ENCODE measurements at regions not wholly inside any gene's neighbourhood (a gene's known extent, or its start where the extent isn't known, plus 50 kb on each side); places are given as distances from the start of the nearest gene placed in this dataset.
"Not testable (repeated sequence)": the region's sequence is repeated elsewhere in the genome, so short reads cannot be mapped to it uniquely, and the experiment has no call there.

GRCh38 chr7:65749518-65749917 is 123.4 kb upstream of the VKORC1L1 start:
- DNase-seq = no peak

DNA sequence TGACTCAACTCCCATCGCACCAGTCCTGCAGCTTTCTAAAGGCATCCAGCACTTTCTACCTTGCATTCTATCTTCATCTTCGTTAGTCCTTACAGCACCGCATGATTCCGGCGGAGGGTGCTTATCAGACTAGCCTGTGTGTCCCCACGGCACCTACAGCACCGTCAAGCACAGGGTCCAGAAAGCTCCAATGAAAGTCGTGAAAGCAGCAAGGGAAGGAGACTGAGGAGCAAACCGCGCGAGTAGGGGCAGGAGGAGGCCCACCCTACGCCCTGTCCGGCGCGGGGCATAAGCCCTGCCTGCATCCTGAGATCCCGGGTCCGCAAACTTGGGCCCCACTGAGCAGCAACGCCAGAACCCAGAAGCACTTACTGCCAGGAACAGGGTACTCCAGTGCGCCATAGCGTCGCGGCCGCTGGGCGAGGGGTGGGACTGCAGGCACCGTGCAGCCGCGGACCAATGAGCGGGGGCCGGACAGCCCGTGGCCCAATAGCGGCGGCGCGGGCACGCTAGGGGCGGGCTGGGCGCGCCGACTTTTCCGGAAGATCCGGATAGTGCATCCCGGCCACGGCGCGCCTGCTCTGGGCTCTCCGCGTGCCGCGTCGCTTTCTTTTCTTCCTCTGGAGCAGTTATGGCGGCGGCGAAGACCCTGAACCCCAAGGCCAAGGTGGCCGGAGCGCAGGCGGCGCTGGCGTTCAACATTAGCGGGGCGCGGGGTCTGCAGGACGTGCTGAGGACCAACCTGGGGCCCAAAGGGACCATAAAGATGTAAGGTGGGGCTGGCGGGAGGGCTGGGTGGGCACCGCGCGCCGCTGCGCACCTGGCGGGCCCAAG is 122.1 kb upstream of the VKORC1L1 start:
- peak; percentile 91 for DNase-seq

GRCh38 chr7:65754070-65754469 is 118.8 kb upstream of the VKORC1L1 start:
- not testable (repeated sequence) for DNase-seq

DNA sequence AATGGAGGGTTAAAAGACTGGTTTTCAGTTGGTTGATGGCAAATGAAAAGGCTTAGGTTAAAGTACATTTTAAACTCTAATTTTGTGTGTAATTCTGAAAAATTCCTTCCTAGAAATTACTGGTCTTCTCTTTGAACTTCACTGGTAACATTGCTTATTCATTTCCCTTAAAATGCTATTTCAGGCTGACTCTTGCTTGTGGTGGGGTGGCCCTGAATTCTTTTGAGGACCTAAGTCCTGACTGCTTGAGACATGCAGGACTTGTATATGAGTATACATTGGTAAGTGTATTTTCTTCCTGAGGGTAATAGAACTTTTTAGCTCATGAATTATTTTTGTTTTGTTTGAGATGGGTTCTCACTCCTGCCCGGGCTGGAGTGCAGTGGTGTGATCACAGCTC is 113.9 kb upstream of the VKORC1L1 start:
- DNase-seq = not testable (repeated sequence)

DNA sequence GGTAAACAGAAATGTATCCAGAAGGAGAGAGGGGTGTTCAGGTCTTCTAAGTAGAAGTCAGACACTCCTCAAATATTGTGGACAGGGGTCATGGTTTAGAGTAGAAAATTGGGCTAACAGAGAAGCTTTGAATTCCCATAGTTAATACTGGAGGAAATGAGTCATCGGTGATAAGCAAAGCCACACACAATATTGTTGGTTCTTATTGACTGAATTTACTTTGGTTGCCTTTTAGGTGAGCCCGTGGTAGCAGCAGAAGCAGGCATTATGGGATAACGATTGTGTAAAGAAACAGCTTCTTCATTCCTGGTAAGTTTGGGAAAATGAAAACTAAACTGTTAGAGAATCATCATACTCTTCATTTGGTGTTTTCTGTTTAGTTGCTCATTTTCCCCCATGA is 110.2 kb upstream of the VKORC1L1 start:
- DNase-seq = not testable (repeated sequence)

GRCh38 chr7:65763114-65763513 is 109.8 kb upstream of the VKORC1L1 start:
- not testable (repeated sequence) for DNase-seq

GRCh38 chr7:65770473-65771225 is 102.2 kb upstream of the VKORC1L1 start:
- DNase-seq = peak; percentile 96

- not testable (repeated sequence) for DNase-seq
These were observed 101.7 kb upstream of the VKORC1L1 start for GRCh38 chr7:65771226-65771569.

DNA sequence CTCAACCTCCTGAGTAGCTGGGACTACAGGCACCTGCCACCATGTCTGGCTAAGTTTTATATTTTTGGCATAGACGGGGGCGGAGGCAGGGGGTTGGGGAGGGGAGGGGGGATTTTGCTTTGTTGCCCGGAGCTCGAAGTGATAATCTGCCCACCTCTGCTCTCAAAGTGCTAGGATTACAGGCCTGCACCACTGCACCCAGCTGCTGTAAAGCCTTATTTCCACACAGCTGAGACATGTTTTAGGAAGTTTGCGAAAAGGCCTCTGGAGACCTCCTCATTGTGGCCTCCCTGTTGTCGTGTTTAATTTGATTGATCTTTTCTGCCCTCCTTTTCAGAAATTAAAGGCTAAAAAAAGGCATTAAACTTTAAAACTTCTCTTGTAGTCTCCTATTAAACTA is 96.2 kb upstream of the VKORC1L1 start:
- not testable (repeated sequence) for DNase-seq

DNA sequence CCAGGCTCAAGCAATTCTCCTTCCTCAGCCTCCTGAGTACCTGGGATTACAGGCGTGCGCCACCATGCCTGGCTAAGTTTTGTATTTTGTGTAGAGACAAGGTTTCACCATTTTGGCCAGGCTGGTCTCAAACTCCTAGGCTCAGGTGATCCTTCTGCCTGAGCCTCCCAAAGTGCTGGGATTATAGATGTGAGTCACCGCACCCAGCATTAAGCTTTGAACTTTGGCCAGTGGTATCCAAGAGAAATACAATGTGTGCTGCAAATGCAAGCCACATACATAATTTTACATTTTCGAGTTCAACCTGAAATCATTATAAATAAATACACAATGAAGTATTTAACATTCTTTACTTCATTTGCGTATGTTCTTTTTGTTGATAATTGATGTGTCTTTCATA is 82.9 kb upstream of the VKORC1L1 start:
- DNase-seq = not testable (repeated sequence)

DNA sequence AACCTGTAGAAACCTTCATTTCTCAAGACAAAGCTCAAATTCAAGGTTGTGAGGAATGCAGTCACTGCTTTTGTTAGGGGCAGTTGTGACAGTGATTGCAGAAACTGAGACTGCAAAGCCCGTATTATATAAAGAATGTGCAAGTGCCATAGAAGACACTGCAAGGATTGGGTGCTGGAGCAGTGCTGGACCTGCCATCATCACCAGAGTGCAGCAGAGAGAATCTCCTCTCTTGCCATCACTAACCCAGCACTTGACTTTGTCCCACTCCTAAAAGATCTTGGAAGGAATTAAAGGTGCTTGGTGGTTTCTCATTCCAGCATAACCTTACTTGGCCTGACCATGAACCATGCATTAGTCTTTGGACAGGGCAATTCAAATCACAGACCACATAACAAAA is 81.1 kb upstream of the VKORC1L1 start:
- not testable (repeated sequence) for DNase-seq

DNA sequence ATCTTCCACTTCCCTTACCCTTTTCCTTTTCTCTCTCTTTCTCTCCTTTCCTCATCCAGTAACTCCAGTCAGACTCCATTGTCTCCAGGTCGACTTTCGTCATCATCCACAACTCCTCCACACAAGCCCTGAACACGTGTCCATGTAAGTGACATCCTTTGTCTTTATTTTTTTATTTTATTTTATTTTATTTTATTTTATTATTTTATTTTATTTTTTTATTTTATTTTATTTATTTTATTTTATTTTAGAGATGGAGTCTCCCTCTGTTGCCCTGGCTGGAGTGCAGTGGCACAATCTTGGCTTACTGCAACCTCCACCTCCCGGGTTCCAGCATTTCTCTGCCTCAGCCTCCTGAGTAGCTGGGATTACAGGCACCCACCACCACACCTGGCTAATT is 80.1 kb upstream of the VKORC1L1 start:
- not testable (repeated sequence) for DNase-seq

DNA sequence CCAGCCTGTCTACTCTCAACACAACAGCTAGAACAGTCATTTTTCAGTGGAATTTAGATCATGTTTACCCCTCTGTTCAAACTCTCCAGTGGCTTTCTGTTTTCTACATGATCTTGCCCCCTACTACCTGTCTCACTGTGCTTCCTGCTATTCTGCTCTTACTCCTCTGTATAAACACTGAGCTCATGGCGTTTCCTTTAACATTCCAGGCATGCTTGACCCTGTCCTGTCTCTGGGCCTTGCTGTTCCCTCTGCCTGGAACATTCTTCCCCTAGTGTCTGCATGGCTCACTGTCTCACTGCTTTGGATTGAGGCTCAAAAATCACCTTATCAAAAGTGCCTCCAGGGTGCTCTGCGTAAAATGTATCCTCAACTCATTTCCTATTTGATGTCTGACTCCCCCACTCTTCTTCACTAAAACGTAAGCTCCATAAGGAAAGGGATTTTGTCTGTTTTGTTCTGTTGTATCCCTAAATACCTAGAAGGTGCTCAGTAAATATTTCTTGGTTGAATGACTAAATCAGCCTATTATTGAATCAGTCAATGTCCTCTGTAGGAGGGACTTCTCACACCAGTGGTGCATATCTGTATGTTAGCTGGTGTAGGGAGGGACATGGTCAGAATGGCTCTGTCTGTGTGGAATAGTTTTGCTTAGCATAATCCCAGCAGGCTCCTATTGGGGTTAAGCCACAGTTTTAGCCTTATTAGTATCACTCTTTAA is 78.0 kb upstream of the VKORC1L1 start:
- DNase-seq = not testable (repeated sequence)

- not testable (repeated sequence) for DNase-seq
These were observed 77.5 kb upstream of the VKORC1L1 start for GRCh38 chr7:65795392-65795716.

GRCh38 chr7:65796205-65796604 is 76.7 kb upstream of the VKORC1L1 start:
- DNase-seq = no peak

- not testable (repeated sequence) for DNase-seq
These were observed 75.8 kb upstream of the VKORC1L1 start for GRCh38 chr7:65797086-65797485.

DNA sequence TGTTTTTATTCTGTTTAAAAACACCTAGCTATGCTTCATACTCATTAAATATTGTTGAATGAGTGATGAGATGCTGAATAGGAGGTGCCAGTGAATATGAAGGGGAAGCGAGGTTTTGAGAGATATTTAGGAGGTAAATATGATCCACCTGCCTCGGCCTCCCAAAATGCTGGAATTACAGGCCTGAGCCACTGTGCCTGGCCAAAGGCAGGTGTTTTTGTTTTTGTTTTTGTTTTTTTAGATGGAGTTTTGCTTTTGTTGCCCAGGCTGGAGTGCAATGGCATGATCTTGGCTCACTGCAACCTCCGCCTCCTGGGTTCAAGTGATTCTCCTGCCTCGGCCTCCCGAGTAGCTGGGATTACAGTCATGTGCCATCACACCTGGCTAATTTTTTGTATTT is 75.3 kb upstream of the VKORC1L1 start:
- DNase-seq = not testable (repeated sequence)

DNA sequence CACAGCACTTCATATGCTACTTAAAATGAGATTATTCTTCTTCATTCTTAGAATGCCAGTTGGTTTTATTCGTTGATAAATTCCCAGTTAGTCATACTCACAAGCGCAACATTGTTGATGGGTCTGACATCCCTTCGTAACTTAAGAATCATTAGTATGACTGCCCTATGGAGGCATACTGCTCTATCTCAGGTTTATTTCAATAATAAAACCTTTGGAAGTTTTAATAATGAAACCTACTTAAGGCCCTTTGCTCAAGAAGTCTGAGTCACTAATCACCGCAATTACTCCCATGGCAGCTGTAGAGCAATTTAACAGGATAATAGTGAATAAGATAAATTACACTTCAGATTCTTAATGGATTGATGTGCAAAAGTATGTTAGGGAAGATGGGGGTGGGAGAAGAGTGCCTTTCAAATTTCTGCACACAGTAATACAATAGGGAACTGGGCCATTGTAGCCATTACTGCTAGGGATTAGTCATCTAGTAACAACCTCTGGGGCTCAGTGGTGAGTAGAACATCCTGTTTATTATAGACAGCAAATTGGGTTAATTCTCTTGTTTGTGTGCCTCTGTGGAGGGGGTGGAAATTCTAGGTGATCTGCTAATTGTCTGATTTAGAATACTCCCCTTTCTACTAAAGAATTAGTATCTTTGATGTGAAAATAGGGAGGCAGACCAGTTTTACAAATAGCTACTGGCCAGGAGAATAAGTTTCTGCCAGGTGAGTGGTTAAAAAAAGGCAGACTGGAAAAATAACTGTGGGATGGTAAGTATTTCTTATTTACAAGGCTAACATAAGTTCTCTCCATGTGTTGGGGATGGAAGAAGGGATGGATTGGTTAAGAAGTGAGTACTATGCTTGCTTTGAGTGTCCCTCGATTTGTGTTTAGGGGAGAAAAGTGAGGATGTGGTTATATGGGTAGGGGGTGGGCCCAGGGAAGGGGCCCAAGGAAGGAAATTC is 74.5 kb upstream of the VKORC1L1 start:
- no peak for DNase-seq

- DNase-seq = not testable (repeated sequence)
These were observed 72.7 kb upstream of the VKORC1L1 start for GRCh38 chr7:65800191-65800590.

- no peak for DNase-seq
These were observed 72.0 kb upstream of the VKORC1L1 start for GRCh38 chr7:65800890-65801341.

DNA sequence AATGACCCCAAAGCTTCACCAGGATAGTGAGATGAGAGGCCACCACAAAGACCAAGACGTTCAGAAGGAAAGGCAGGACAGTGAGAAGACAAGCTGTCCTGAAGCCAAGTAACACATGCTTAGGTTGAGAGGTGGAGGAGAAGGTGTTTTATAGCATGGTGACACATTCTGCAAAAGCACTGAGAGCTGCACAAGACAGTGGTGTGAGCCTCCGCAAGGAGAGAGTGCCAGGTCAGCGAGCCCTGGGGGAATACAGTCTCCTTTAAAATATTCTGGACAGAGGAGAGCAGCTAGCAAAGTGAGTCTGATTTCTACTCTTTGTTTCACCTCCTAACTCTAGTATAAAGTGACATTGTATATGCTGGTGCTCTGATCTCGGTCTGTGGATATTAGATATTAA is 68.0 kb upstream of the VKORC1L1 start:
- no peak for DNase-seq

GRCh38 chr7:65807067-65807466 is 65.8 kb upstream of the VKORC1L1 start:
- not testable (repeated sequence) for DNase-seq
